Erythroblast (primary cell): ENCODE measurements at regions not wholly inside any gene's neighbourhood (a gene's known extent, or its start where the extent isn't known, plus 50 kb on each side); places are given as distances from the start of the nearest gene placed in this dataset.
"Not testable (repeated sequence)": the region's sequence is repeated elsewhere in the genome, so short reads cannot be mapped to it uniquely, and the experiment has no call there.

Source experiments
- GATA1 ChIP-seq: IDR thresholded peaks from 2 replicates; pipeline ENCODE4 v1.6.1; 2011; ENCODE audit warnings: low read depth, mild to moderate bottlenecking, control low read depth, low read length, moderate library complexity
- POLR2A ChIP-seq: IDR thresholded peaks from 2 replicates; pipeline ENCODE4 v1.6.1; 2011; ENCODE audit warnings: mild to moderate bottlenecking, low read length

GRCh38 chr16:21347538-21347937 is 69.4 kb upstream of the CRYM start:
- TF ChIP-seq POLR2A, GATA1: not testable (repeated sequence)
